Erythroblast (primary cell): ENCODE measurements at regions not wholly inside any gene's neighbourhood (a gene's known extent, or its start where the extent isn't known, plus 50 kb on each side); places are given as distances from the start of the nearest gene placed in this dataset.
"Not testable (repeated sequence)": the region's sequence is repeated elsewhere in the genome, so short reads cannot be mapped to it uniquely, and the experiment has no call there.

Source experiments
- DNase-seq, 2 experiments: peaks; one replicate each; lab custom pipeline; 2025; lab: John Stamatoyannopoulos, UW
- GATA1 ChIP-seq: IDR thresholded peaks from 2 replicates; pipeline ENCODE4 v1.6.1; 2011; ENCODE audit warnings: low read depth, mild to moderate bottlenecking, control low read depth, low read length, moderate library complexity
- POLR2A ChIP-seq: IDR thresholded peaks from 2 replicates; pipeline ENCODE4 v1.6.1; 2011; ENCODE audit warnings: mild to moderate bottlenecking, low read length

DNA sequence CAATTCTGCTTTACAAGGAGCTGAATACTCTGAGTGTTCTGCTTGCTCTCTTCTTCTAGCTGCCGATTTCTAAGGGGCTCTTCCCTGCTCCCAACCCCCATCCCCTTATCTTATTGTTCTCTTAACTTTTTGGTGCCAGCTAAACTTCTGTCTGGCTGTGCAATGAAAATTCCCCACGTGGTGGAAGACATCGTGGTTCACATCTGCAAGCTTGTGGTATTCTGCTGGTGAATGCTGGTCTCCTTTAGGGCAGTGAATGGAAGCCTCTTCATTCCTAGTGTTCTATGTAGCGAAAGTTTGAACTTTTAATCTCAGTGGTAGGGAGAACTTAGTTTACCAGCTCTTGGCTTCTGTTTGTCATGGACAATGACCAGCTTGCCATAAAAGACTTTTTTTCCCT is 406.0 kb upstream of the ZEB2 start:
- DNase-seq, result no peak
- TF ChIP-seq GATA1, result no peak
- no peak for TF ChIP-seq POLR2A

- no peak for DNase-seq
- TF ChIP-seq GATA1, result no peak
- no peak for TF ChIP-seq POLR2A
Observed at GRCh38 chr2:144924827-144925226, 404.9 kb upstream of the ZEB2 start.

DNA sequence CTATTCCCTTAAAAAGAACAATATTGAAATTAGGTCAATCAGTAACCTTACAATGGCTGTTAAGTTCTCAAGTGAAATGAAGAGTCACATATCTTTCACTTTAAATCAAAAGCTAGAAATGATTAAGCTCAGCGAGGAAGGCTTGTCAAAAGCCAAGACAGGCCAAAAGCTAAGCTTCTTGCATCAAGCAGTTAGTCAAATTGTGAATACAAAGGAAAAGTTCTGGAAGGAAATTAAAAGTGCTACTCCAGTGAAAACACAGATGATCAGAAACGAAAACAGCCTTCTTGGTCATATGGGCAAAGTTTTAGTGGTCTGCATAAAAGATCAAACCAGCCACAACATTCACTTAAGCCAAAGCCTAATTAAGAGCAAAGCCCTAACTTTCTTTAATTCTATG is 402.6 kb upstream of the ZEB2 start:
- no peak for TF ChIP-seq POLR2A
- no peak for TF ChIP-seq GATA1
- no peak for DNase-seq

GRCh38 chr2:144920755-144921530 is 401.0 kb upstream of the ZEB2 start:
- TF ChIP-seq POLR2A, result no peak
- no peak for DNase-seq

DNA sequence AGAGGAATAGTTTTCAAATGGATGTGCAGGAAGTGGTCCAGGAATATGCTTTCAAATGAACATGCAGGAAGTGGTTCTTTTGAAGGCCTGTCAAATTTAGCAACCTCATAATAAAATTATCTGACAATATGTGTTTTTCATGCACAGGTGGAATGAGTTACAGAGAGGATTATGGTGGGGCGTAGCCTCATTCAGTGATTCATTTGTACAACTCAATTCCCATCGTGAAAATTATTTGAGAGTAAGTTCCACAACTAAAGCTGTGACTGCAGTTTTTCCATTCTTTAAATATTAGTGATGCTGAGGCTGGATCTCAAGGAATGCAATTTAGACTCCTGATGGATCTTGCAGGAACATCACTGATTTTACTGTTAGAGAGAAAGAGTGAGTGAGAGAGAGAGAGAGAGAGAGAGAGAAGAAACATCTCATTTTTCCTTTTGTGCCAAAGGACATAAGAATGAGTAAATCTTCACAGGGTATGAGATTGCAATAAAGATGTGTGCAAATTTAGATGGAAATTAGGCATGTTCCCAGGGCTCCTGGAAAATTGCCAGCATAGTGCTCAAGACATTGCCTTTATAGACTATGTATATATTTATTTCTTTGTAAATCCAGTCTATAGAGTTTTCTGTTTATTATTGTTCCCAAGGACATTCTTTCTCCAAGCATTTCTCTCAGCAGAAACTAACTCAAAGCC is 394.9 kb upstream of the ZEB2 start:
- no peak for DNase-seq

DNA sequence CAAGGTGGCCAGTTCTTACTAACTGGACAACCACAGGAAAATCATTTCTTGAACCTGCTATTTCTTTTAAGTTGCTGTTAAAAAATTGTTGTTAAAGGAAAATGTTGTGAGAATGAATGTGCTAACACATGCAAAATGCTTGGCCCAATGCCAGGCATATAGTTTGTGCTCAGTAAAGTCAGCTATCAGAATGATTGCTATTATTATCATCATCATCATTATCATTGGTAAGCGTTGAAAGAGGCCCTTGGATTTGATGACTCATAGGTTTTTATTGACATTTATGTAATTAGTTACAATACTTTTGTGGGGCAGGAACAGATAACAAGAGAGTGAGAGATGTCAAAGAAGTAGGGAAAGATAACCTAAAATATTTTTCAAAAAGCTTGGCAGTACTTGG is 394.2 kb upstream of the ZEB2 start:
- DNase-seq, result no peak
- TF ChIP-seq GATA1 (no peak), POLR2A (no peak)

More for the DNA sequence above, 394.9 kb upstream of the ZEB2 start:
- TF ChIP-seq POLR2A (no peak), GATA1 (no peak)

- TF ChIP-seq POLR2A, result no peak
- no peak for TF ChIP-seq GATA1
Observed at GRCh38 chr2:144912206-144912605, 392.3 kb upstream of the ZEB2 start.

DNA sequence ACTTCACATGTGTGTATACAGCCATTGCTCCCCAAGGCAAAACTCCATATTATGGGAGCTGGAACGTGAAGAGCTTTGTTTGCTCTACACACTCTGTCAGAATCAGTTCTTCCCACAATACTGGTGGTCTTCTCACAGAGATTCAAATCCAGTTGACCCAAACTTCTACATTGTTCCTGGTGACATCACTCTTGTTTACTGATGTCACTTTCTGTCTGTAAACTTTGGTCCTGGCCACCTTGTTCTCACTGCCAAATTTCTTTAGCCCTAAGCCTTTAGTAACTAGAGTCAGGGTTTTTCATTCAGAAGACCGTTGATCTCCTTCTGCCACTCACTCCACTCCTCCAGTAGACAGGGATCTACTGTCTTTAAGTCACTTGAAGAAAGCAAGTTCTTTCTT is 386.0 kb upstream of the ZEB2 start:
- DNase-seq, result no peak
- TF ChIP-seq POLR2A (no peak), GATA1 (no peak)

More at GRCh38 chr2:144912206-144912605, 392.3 kb upstream of the ZEB2 start:
- DNase-seq, result no peak

- no peak for DNase-seq
- TF ChIP-seq POLR2A (no peak), GATA1 (no peak)
Observed at GRCh38 chr2:144904612-144905011, 384.7 kb upstream of the ZEB2 start.

DNA sequence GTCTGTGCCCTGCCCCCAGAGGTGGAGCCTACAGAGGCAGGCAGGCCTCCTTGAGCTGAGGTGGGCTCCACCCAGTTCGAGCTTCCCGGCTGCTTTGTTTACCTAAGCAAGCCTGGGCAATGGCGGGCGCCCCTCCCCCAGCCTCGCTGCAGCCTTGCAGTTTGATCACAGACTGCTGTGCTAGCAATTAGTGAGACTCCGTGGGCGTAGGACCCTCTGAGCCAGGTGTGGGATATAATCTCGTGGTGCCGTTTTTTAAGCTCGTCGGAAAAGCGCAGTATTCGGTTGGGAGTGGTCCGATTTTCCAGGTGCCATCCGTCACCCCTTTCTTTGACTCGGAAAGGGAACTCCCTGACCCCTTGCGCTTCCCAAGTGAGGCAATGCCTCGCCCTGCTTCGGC is 383.1 kb upstream of the ZEB2 start:
- not testable (repeated sequence) for DNase-seq

DNA sequence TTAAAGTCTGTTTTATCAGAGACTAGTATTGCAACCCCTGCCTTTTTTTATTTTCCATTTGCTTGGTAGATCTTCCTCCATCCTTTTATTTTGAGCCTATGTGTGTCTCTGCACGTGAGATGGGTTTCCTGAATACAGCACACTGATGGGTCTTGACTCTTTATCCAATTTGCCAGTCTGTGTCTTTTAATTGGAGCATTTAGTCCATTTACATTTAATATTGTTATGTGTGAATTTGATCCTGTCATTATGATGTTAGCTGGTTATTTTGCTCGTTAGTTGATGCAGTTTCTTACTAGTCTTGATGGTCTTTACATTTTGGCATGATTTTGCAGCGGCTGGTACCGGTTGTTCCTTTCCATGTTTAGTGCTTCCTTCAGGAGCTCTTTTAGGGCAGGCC is 381.5 kb upstream of the ZEB2 start:
- DNase-seq, result not testable (repeated sequence)

GRCh38 chr2:144896341-144896740 is 376.4 kb upstream of the ZEB2 start:
- TF ChIP-seq POLR2A (no peak), GATA1 (no peak)
- DNase-seq, result no peak

DNA sequence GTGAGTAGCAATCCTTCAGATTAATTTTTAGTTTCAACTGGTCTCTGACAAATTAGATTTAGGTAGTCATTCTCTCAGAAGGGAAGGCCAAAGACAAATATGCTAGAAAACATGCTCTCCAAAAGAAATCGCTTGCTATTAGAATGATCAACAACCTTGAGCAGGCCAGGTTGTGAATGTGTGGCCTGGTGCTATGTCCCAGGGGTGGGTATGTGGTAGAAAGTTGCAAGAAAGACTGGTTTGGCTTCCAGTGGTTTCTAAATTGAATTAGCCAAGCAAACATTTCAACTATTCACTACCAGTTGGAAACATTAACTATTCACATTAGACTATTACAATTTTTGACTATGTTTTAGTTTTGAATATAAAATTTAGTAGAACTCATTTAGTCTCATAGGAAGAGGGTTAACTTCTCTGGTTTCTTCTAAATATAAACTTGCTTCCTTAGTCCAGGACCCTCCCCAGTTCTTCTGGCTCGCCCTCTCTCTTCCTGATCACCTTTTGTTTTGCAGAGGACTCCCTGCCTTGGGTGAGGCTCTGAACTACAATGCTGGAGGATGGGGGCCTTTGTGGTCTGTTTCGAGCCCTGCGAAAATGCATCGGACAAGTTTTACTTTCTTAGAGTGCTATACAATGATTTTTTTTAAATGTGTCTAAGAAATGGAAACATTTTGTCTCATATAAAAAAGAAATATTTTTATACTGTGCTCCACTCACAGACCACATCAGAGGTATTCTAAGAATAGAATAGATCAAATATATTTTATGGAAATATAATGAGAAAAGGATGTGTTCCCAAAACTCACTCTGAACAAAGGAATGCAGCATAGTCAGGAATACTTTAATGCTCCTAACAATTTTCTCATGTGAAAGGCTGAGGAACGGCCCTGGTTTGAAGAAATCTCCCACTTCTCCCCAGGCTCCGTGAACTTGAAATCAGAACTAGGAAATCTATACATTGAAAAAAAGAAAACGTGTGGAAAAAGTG is 375.0 kb upstream of the ZEB2 start:
- DNase-seq, result no peak
- no peak for TF ChIP-seq POLR2A
- no peak for TF ChIP-seq GATA1

- no peak for TF ChIP-seq POLR2A
- no peak for TF ChIP-seq GATA1
- DNase-seq, result no peak
Observed at GRCh38 chr2:144893464-144893863, 373.5 kb upstream of the ZEB2 start.
